Stimulated activated CD4-positive, alpha-beta T cell treated with anti-CD3 and anti-CD28 coated beads, Interleukin-15, amount 100 ng/mL, for 1 hour (primary cell): ENCODE measurements at regions not wholly inside any gene's neighbourhood (a gene's known extent, or its start where the extent isn't known, plus 50 kb on each side); places are given as distances from the start of the nearest gene placed in this dataset.
"Not testable (repeated sequence)": the region's sequence is repeated elsewhere in the genome, so short reads cannot be mapped to it uniquely, and the experiment has no call there.

ENCODE experiments used
- DNase-seq, 2 donors: peaks; one replicate each; pipeline ENCODE4 v3.0.0-alpha.2; 2020; ENCODE audit warnings: low read depth in 1 of 2, low spot score in 1 of 2

DNA sequence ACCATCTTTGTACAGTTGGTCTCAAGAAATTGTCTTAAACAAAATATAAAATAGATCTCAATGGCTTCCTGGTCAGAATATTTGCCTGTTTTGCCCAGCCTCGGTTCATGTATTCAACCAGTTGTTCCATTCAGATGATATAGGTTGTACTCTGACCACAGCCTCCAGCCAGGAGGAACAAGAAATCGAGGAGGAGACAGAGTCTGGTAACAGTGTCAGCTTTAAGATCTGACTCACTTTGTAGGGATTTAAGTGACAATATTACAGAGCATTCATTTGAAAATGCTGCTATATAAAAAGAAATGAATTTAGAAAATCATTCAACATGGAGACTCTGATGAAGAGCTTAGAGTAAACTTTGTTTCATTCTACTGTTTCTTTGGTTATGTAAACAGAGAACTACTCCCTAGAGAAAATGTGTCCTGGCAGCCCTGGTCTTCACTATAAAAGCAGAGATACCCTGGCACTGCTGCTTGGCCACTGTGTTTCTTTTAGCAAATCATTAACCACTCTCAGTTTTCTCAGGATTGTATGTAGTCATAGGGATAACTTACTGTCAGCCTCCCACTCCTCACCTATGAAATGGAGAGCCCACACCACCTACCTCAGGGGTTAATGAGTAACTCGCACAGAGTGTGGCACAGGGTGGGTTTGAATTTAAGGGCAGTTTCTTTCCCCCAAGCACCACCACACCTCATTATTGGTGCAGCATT is 53.5 kb downstream of the PAGE2 start:
- no peak for DNase-seq

DNA sequence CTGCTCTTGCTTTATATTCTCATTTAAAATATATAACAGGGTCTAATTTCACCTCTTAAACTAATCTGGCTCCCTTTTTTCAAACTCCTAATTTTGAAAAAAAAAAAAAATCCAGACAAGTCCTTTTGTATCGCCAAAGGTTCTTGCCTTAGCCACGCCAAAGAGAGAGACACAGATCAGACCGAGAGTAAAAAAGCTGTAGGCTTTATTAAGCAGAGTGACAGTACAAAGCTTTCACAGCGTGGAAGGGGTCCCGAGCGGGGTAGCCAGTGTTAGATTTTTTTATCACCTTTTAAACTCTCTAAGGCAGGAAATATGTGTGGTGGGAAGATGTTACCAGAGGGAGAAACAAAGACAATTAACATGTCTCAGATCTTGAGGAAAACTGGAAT is 54.1 kb downstream of the PAGE2 start:
- DNase-seq, result no peak

DNA sequence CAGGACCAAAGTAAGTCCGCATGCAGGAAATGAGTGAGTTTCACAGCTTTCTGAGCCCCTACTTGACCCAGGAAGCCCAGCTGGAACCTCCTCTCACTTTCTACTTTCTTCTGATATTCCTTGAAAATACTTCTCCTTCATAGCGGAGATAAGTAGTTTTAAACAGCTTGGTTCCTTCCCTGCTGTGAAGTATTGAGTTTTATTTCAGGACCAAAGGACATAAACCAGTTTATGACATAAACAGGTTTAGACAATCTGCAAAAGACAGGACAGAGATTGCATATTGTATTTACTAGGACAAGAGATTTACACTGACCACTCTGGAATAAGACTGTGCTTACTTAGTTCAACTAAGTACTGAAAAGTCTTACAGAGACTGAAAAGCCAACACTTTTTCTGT is 54.8 kb downstream of the PAGE2 start:
- no peak for DNase-seq

DNA sequence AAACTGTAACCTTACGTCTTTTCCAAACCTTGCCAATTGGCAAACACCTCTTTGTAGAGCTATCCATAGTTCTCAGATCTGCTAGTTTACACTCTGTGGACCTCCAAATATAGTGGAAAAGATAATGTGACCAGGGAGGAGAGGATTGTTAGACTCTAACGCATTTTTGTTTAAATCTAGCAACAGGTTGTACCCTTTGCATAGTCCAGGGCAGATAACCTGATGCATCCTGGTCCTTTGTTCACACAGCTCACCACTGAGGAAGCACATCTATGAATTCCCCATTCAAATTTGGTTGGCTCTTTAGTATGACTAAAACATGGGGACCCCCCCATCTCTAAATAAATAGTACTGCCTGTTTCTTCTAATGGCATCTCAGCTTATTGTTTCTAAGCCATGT is 55.9 kb downstream of the PAGE2 start:
- DNase-seq, result no peak

DNA sequence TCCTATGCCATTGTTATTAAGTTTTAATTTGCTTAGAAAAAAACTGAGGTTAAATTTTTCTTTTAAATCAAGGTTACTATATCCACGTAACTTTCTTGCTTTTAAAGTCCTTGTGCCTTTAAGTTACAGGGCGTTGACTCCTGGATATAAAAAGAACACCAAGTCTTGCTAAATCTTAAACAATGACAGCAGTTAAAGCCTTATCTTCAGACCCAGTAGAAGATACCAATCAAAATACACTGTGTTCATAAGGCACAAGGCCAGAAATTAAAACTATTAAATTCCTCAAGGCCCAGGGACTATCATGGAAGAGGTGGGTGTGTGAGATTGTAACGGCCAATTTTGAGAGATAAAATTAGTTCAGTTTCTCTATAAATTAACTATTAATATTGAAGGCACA is 60.4 kb downstream of the PAGE2 start:
- no peak for DNase-seq

DNA sequence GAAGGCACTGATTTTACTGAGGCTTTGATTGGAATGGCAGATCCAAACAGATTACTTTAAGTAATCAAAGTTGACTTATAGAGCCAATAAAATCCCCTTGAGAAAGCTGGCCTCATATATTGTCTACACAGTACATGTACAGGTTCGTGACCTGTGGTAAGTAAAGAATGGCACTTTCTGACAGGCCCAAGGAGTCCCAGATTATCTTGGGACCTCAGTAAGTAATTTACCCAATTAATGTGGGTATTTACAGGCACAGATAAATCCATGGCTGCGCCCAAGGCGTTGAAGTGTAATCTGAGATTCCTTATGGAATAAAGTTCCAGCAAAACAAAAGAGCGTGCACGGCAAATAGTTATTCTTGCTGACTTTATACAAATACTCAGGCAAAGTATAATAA is 62.4 kb downstream of the PAGE2 start:
- DNase-seq, result no peak

DNA sequence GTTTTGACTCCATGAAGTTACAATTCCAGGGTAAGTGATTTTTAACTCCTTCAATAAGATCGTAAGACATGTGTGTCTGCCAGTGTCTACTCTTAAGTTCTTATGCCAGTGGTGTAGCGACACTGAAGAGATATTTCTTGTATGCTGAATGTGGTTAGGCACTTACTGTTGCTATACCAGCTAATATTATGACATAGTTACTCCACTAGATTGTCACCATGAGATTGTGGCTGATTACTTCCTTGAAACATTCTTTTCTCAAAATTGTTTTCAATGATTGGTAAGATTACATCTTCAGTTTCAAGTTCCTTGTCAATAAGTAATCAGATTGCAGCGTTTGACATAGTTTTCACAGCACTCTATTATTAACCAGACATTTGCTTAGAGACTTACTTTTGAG is 60.6 kb upstream of the PAGE5 start:
- no peak for DNase-seq

DNA sequence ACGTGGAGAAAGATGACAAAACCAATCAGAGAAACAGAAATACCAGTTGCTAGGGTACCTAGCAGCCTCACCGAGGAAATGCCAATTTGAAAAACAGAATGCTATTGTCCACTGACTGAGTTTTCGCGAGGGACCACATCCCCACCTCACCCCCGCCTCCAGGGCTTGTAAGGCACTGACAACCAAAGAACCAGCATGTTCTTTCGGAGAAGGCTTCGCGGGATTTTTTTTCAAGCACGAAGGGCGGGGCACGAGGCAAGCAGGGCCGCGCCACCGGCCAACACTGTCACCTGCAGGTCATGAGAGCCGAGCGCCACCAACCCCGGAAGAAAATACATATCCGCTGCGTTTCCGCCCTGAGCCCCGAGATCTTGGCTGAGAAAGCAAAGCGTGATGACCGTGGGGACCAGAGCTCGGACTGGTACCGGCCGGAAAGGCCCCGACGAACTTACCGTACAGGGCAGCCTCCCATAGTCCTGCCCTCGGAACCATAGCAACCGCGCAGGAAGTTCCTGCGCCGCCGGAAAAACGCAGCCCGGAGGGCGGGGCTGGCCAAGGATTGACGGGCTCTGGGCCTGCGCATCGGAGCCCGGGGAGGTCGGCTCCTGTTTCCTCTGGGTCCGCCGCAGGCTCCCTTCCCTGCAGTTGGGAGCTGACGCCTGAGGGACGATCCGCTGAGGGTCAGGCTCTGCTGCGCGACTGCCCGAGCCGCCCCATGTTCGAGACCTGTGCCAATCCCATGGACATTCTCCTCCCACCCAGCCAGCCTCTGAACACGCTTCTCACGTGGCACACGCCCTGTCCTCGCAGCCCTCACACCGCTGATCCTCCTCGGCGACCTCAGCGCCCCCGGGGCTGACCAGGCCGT is 59.2 kb upstream of the PAGE5 start:
- peak; percentile 75 to 78 for DNase-seq

DNA sequence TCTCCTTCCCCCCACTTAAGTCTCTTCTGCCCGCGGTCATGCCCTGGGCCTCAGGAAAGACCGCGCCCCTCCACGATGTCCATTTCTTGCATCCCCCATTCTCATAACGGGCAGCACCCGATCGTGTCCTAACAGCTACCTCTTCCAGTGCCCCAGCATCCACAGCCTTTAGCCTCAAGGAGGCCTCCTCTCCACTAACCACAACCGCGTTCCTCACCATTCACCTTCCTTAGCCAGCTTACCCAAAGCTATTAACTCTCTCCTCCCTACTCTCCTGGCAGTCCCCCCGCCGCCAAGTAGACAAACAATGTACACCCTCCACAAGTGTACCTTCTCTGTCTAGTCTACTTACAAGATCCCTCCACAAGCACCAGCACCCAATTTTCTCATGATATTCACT is 58.6 kb upstream of the PAGE5 start:
- no peak for DNase-seq

DNA sequence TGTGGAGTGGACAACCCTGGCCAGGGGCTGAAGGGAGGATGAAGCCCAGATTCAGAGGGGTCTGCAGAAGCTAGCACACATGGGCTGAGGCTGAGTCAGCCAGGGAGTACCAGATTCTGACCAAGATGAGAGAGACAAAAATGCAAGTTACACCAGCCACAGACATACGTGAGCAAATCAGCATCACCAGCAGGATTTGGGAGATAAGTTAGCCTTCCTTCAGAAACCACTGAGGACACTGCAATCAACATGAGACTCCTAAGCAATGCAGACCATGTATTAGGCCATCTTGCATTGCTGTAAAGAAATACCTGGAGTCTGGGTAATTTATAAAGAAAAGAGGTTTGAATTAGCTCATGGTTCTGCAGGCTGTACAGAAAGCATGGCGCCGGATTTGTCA is 57.0 kb upstream of the PAGE5 start:
- no peak for DNase-seq

DNA sequence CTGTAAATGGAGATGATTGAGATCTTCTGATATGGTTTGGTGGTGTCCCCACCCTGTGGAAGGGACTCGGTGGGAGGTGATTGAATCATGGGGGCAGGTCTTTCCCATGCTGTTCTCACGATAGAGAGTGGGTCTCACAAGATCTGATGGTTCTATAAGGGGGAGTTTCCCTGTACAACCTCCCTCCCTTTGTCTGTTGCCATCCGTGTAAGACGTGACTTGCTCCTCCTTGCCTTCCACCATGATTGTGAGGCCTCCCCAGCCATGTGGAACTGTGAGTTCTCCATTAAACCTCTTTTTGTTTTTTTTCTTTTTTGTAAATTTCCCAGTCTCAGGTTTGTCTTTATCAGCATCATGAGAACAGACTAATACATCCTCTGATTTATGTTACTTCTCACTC is 55.1 kb upstream of the PAGE5 start:
- DNase-seq, result not testable (repeated sequence)

DNA sequence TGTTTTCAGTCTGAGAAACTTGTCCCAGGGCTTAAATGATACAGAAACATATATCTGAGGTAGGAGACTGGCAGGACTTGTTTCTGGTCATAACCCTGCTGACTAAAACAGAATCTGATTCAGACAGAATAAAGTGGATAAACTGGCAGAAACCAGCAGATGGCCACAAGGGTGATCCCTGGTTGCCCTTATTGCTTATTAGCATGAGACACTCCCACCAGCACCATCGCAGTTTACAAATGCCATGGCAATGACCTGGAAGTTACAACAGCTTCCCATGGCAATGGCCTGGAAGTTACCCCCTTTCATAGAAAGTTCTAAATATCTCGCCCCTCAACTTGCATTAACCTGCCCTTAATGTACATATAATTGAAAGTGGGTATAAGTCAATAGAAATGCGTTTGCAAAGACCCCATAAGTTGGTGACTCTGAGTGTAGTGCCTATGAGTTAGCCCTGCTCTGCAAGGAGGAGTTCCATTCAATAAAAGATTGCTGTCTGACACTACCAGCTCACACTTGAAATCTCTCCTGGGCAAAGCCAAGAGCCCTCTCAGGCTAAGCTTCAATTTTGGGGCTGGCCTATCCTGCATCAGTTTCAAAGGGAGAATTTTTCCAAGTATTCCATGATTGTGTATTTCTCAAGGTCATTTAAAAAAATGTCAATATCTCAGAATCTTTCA is 52.9 kb upstream of the PAGE5 start:
- no peak for DNase-seq

DNA sequence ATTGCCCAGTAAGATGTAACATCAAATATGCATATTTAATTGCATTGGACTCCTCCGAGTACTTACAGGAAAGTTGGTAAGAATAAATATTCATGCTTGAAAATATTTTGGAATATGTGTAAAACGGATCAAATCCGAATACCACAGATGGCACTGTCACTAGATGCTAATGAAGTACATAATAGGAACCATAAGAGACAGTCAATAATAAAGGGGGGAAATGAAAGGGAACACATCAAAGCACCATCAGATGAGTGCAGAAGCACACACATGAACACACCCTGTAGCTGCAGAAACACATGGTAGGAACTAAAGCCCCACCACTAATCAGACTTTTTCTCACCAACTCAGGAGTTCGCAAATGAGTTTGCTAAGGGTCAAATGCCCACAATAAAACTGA is 52.2 kb upstream of the PAGE5 start:
- DNase-seq, result no peak

DNA sequence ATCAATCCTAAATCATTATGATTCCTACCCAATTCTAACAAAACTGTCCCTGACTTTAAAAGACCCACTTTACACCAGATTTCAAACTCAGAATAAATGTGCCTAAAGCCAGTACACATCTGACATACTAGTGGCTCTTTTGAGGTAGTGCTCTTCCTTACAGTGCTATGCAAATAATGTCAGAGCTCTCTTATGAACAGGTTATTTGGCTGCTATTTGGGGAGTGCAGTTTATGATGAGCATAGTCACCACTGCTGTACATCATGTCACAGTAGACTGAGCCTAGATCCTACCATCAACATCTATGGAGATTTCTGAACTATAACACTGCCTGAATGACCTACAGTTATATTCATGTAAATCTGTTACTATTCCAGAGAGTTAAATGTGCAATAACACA is 50.4 kb upstream of the PAGE5 start:
- DNase-seq, result no peak
